ENCODE measurements at regions not wholly inside any gene's neighbourhood (a gene's known extent, or its start where the extent isn't known, plus 50 kb on each side); places are given as distances from the start of the nearest gene placed in this dataset.
A peak's percentile ranks its signal among the peaks of the same experiment; 100 is the strongest.
"Not testable (repeated sequence)": the region's sequence is repeated elsewhere in the genome, so short reads cannot be mapped to it uniquely, and the experiment has no call there.

DNA sequence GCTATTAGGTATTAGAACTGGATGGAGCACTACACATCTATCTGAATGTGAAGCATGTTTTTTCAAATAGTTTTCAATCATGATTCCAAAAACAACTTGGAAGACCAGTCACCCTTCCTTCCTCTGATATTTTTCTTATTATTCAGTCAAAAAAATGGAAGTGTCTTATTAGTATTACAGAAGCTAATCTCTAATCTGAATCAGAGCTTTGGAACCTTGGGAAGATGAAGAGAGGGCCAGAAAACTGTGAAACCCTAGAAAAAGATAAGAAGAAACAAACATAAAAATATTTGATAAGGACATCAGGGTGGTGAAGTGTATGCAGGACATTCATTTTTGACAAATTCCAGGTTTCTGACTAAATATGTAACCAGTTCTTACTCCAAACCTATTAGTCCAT lies 166.3 kb upstream of the PRSS16 start:
- DNase-seq: no peak
- in situ Hi-C loops (cut with MboI; ENCODE audit: low pct_unique_long_range_greater_than_20kb, low sequenced_read_pairs): no loop called here

DNA sequence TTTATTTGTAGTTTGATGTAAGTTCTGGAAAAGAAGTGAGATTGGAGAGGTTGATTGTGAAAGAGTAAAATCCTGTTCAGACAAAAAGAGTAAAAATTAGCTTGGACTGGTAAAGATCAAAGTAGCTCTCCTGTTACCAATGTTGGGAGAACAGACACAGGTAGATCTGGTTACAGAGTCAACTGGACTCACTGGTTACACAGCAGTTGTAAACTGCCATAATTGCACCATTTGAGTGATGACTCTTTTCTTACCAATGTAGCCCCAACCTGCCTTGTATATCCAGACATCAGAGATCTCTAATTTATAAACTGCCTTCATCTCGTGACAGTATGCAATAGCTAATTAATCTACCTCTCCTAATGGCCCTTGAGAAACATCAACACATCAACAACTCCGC lies 165.6 kb upstream of the PRSS16 start:
- DNase-seq: no peak
- in situ Hi-C loops (cut with MboI; ENCODE audit: low pct_unique_long_range_greater_than_20kb, low sequenced_read_pairs): no loop called here

DNA sequence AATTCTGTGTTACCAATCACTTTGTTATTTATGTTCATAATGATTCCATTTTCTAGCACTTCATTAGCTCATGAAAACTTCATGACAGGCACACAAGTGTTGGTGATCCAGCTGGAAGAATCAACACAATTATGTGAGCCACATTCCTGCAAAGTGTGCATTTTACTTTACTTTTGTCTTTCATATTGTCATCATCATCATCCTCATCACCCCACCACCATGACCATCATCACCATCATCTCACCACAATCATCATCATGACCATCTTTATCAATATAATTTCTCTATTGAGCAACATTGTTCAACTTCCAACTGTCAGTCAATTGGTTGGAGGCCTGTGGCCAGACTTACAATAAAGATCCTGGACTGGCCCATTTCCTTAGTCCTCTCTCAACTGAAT lies 159.4 kb upstream of the PRSS16 start:
- in situ Hi-C loops (cut with MboI; ENCODE audit: low pct_unique_long_range_greater_than_20kb, low sequenced_read_pairs): no loop called here
- DNase-seq: no peak

DNA sequence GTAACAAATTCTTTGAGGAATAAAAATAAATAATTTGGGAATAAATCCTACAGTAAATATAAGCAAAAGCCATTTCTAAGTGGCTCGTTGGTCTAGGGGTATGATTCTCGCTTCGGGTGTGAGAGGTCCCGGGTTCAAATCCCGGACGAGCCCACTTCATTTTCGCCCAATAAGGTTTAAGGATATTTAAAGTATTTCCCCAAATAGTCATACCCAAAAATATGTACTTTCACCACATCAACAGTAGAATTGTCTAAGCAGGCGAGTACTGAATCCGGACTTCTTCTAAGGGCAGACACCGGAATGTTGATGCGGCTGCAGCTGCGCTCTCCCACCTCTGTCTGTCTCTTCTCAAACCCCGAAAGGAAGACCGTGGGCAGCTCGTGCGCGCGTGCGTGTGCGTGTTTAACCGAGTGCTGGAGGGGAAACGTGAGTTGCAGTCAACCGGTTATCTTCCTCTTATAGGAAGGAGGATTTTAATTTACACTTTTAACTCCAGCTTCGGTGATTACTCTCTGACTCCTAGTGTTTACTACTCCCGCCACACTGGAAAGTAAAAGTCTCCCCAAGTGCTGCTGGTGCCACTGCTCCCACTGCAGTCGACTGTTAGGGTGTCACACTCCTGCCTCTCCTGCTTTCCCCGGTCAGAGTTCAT lies 155.7 kb upstream of the PRSS16 start:
- DNase-seq: peak; percentile 83
- in situ Hi-C loops (cut with MboI; ENCODE audit: low pct_unique_long_range_greater_than_20kb, low sequenced_read_pairs): no loop called here

DNA sequence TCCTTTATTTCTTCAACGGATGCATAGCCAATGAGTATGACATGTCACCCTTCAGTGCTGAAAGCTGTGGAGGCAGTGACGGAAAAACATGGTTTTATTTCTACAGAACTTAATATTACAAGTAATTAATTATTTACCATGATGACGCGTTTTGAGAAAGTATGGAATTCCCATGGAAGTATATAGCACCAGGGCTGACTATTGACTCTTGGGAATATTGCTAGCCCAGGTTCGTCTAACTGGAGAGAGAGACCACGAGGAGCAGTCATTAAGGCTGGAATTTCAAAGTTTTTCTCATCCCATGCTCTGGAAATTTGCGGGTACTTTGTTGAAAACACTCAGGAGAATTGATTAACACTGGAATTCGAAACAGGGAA lies 155.2 kb upstream of the PRSS16 start:
- DNase-seq: no peak
- in situ Hi-C loops (cut with MboI; ENCODE audit: low pct_unique_long_range_greater_than_20kb, low sequenced_read_pairs): no loop called here

DNA sequence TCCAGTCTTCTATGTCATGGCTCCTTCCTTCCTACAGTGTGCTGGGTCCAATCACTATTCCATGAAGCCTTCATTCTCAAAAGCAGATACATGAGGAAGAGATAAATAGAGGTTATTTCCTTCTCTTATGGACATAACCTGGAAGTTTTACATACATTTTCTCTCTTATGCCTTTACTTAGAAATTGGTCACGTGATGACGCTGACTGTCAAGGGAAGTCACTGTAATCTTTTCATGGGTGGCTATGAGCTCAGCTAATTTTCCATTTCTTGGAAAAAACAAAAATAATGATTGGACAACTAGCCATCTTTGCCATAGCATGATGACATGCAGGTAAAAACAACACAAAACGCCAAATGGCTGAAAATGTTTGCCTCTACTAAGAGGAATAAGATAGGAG lies 151.6 kb upstream of the PRSS16 start:
- no peak for DNase-seq
- in situ Hi-C loops (cut with MboI; ENCODE audit: low pct_unique_long_range_greater_than_20kb, low sequenced_read_pairs): no loop called here

DNA sequence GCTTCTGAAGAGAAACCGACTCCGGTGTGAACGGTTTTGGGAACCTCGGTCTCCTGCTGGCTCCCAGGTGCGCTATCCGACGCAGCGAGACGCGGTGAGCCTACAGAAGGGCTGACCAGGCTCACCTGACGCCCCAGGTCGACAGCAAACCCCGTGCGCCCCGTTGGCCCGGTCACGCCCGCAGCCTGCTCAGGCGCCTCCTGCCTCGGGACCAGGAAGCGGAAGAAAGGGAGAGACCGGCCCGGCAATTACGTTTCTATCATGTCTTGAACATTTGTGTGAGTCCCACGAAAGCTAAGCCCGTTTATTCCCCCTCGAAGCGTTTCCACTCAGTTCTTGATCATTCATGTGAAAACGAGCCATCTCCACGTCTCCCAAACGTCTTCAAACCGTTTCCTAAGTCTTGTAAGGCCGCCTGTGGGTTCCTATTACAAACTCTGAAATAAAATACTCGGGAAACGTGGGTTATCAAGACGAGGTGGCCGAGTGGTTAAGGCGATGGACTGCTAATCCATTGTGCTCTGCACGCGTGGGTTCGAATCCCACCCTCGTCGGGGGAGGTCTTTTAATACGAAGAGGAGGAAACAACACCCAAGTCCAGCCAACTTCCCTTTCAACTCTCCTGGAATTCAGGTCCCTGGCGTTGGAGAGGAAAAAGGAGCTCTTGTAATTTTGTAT lies 150.5 kb upstream of the PRSS16 start:
- in situ Hi-C loops (cut with MboI; ENCODE audit: low pct_unique_long_range_greater_than_20kb, low sequenced_read_pairs): no loop called here

DNA sequence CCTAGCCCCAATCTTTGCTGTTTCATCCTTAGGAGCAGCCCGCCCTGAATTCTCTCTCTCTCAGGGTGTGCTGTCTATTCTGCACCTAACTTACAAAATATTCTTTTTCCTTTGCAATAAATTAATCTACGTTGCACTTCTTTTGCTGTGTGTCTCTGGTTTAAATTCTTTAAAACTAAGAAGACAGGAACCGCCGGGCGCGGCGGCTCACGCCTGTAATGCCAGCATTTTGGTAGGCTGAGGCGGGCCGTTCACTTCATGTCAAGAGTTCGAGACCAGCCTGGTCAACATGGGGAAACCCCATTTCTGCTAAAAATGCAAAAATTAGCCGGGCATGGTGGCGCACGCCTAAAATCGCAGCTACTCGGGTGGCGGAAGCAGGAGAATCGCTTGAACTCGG lies 148.5 kb upstream of the PRSS16 start:
- in situ Hi-C loops (cut with MboI; ENCODE audit: low pct_unique_long_range_greater_than_20kb, low sequenced_read_pairs): no loop called here
- no peak for DNase-seq

More for the DNA sequence above, 150.5 kb upstream of the PRSS16 start:
- no peak for DNase-seq

DNA sequence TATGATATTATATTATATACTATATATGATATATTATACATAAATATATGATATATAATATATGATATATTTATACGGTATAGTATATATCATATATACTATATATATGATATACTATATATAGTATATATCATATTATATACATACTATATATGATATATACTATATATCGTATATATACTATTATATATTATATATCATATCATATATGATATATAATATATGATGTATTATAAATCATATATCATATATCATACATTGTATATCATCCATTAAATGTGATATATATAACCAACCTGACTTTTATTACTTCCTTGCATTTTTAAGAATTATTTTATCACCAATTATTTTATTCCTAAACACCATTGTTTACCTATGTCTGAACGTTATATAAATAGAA lies 146.6 kb upstream of the PRSS16 start:
- DNase-seq: no peak
- in situ Hi-C loops (cut with MboI; ENCODE audit: low pct_unique_long_range_greater_than_20kb, low sequenced_read_pairs): no loop called here

DNA sequence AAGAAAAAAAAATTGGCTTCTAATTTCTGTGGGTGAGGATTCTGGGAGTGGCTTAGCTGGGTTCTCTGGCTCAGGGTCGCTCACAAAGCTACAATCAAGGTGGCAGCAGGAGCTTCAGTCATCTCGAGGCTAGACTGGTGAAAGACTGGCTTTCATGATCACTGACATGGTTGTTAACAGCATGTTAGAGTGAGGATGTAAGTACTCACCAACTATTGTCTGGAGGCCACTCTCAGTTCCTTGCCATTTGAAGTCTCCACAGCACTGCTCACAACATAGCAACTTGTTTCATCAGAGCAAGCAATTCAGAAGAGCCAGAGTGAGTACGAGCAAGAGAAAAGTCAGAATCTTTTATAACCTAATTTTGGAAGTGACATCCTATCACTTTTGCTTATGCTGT lies 145.7 kb upstream of the PRSS16 start:
- in situ Hi-C loops (cut with MboI; ENCODE audit: low pct_unique_long_range_greater_than_20kb, low sequenced_read_pairs): no loop called here
- no peak for DNase-seq

DNA sequence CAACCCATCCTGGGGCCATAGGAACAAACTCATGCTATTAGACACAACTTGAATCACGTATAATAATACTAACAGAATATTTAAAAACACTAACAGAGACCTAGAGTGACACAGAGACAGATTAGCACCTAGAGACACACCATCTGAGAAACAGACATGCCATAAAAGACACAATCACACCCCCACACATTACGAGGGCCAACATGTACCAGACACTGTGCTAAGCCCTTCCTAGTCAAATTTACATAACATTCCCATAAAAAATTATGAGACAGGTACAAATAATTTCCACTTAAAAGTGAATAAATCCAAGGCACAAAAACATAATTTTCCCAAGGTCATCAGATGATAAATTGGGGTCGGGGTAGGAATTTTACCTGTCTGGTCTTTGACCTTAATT lies 141.1 kb upstream of the PRSS16 start:
- no peak for DNase-seq
- in situ Hi-C loops (cut with MboI; ENCODE audit: low pct_unique_long_range_greater_than_20kb, low sequenced_read_pairs): no loop called here

DNA sequence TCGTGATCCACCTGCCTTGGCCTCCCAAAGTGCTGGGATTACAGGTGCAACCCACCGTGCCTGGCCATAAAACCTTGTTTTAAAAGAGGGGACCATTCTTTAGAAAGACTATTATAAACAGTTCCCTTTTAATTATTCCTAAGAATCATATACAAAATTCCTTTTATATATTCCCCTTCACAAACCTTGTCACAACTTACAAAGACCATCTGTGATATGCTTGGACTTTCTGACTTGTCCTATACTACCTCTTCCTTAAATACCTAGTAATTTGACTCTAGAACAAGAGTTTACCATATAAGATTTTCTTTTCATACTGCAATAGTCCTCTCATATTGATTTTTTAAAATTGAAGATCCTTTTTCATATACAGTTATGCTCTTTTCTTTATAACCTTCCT lies 135.8 kb upstream of the PRSS16 start:
- no peak for DNase-seq
- in situ Hi-C loops (cut with MboI; ENCODE audit: low pct_unique_long_range_greater_than_20kb, low sequenced_read_pairs): no loop called here

DNA sequence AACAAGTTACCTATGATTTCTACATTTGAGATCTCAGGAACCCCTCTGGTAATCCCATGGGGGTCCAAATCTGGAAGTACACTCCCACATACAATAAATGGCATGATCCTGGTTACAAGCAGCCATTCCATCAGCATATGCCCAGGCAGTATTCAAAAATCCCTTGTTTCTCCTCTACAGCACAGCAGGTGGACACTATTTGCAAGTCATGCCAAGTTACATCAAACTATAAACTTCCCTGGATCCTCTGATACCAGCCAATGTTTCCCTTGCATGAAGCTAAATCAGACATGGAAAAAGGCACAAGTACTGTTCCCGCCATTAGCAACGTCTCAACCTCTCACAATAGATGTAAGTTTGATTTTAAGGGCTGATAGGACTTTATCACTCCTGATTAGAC lies 134.5 kb upstream of the PRSS16 start:
- in situ Hi-C loops (cut with MboI; ENCODE audit: low pct_unique_long_range_greater_than_20kb, low sequenced_read_pairs): no loop called here
- DNase-seq: no peak

DNA sequence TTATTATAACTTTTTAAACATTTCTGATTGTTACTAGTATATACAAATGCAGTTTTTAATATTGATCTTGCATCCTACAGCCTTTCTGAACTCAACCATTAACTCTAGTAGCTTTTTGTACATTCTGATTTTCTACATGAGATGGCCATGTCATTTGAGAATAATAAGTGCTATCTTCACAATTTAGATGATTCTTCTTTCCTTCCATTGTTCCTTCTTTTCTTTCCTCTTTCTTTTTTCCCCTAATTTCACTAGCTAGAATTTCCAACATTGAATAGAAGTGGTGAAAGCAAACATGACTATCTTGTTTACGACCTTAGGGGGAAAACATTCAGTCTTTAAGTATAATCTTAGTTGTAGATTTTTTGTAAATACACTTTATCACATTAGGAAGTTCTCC lies 128.2 kb upstream of the PRSS16 start:
- in situ Hi-C loops (cut with MboI; ENCODE audit: low pct_unique_long_range_greater_than_20kb, low sequenced_read_pairs): no loop called here
- no peak for DNase-seq

DNA sequence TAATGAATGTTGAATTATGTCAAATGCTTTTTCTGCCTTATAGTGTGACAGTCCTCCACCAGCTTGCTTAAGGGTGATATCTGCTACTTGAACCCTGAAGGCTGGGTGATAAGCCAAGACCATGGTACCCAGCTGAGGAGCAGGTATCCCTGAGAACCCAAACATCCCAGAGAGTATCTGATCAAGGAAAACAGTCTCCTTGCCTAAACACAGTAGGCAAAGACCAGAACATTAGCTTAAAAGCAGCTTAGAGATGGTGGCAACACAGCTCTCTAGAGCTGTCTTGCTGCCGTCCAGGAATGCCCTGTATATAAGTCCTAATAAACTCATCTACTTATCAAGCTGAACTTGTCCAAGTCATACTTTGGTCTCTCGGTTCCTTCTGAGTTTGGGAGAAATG lies 127.7 kb upstream of the PRSS16 start:
- no peak for DNase-seq
- in situ Hi-C loops (cut with MboI; ENCODE audit: low pct_unique_long_range_greater_than_20kb, low sequenced_read_pairs): no loop called here

DNA sequence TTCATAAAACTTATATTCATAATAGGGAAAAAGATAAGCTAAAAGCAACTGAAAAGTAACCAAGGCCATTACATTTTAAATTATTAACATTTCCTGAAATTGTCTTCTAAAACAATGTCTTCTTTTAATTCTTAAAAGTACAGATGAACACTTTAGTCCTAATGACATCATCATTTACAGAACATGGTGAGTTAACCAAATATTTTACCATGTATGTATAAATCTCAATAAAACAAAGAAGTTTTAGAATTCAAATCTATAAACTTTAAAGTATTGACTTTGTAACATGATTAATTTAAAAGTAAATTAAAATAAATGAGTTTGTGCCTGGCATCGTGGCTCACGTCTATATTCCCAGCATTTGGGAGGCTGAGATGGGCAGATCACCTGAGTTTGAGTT lies 125.9 kb upstream of the PRSS16 start:
- in situ Hi-C loops (cut with MboI; ENCODE audit: low pct_unique_long_range_greater_than_20kb, low sequenced_read_pairs): no loop called here
- no peak for DNase-seq

DNA sequence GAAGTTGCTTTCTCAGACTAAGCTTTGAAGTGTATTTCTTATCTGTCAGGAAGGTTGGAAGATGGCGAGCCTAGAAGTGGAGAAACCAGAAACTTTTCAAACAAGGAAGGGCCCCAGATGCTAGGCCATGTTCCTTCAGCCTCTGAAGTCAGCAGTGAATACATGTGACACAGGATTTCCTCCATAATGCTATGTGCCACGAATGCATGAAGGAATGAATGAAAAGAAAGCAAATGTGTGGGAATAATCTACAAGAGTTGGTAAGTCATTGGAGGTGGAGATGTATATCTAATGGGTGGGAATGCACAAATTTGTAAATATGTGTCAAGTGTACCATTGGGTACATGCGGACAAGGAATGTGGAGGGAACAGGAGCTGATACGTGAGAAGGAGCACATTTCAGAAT lies 123.2 kb upstream of the PRSS16 start:
- DNase-seq: no peak
- in situ Hi-C loops (cut with MboI; ENCODE audit: low pct_unique_long_range_greater_than_20kb, low sequenced_read_pairs): no loop called here

DNA sequence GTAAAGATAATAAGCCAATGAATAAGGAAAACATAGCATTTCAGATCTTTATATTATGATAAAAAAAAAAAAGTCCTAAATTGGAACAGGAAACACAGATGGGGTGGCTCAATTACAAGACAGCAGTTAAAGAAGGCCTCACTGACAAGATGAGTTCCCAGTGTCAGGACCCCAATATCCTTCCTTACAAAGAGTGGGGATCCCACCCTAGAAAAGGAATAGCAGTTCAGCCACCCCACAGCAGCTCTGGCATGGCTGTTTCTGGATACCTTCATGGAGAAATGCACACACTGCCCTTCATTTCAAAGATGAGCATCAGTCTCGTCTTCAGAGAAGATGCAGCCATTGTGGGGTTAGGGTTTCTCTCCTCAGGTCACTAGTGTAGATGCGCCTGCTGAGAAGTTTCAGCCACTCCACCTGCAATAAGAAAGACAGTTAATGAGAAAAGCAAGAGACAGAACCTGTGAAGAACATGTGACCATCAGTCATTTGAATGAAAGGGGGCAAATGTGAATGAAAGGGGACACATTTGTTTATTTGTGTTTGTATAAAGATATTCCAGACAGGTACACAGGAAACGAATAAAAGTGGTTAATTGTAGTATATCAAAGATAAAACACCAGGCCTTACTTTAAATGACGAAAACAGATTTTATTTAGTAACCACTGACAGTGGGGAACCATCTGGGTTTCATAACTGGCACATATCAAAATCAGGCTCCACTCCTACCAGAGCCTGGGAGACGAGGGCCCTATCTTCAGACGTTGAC lies 121.3 kb upstream of the PRSS16 start:
- in situ Hi-C loops (cut with MboI; ENCODE audit: low pct_unique_long_range_greater_than_20kb, low sequenced_read_pairs): loop anchor here (25.0 kb wide), 2 partner anchors 939 to 1089 kb away; a partner anchor contains a TSS
- no peak for DNase-seq

DNA sequence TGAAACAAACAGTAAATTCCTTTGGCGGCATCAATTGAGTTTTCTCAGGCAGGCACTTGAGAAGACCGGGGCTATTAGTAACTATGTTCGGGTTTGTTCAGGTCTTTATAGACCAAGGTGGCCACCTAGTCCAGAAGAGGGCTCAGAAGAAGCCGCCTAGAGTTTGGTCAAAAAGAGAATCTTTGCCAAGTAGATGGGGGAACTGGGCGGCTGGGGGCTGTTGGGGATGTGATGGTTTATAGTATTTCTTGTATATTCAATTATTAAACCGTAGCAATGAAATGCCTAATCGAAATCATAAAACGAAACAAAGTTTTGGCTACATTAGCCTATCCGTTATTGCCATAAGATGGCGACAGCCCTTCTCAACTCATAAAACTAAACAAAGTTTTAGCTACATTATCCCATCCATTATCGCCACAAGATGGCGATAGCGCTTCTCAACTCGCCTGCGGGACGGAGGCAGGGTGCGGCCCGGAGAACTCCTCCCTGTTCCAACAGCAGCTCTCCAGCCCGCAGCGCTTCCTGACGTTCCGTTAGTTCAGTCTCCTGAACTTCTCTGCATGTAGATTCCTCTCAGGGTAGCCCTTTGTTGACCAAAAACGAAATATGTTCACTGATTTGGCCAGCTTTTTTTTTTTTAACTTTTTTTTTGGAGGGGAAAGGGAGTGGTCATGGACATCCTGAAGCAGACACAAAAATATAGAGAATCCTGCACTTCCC lies 120.5 kb upstream of the PRSS16 start:
- in situ Hi-C loops (cut with MboI; ENCODE audit: low pct_unique_long_range_greater_than_20kb, low sequenced_read_pairs): loop anchor here (25.0 kb wide), 2 partner anchors 940 to 1090 kb away; a partner anchor contains a TSS
- DNase-seq: peak; percentile 95

DNA sequence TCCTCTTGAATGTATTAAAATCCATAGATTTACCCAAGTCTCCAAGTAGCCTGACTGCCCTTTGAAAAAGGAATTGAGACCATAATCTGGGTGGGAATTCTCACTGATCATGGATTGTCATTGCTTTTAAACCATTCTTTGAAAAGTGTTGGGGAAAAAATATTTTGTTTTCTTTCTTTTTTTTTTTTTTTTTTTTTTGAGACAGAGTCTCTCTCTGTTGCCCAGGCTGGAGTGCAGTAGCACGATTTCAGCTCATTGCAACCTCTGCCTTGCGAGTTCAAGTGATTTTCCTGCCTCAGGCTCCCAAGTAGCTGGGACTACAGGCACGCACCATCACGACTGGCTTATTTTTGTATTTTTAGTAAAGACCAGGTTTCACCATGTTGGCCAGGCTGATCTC lies 119.6 kb upstream of the PRSS16 start:
- in situ Hi-C loops (cut with MboI; ENCODE audit: low pct_unique_long_range_greater_than_20kb, low sequenced_read_pairs): loop anchor here (25.0 kb wide), 2 partner anchors 941 to 1091 kb away; a partner anchor contains a TSS
- DNase-seq: not testable (repeated sequence)

All from KBM-7 (cell line).